Endothelial cell of umbilical vein (primary cell): ENCODE measurements at regions not wholly inside any gene's neighbourhood (a gene's known extent, or its start where the extent isn't known, plus 50 kb on each side); places are given as distances from the start of the nearest gene placed in this dataset.

ENCODE experiments used
- EZH2 ChIP-seq: IDR thresholded peaks from 2 replicates; pipeline ENCODE4 v1.6.1; 2012; ENCODE audit warnings: borderline replicate concordance, low read depth, mild to moderate bottlenecking, moderate library complexity, low read length, inconsistent platforms; ENCODE audit not compliant: severe bottlenecking
- FOS ChIP-seq: IDR thresholded peaks from 2 replicates; pipeline ENCODE4 v1.6.1; 2011; ENCODE audit warnings: mild to moderate bottlenecking, low read length, moderate library complexity, borderline replicate concordance; ENCODE audit not compliant: insufficient read depth
- GATA2 ChIP-seq: IDR thresholded peaks from 2 replicates; pipeline ENCODE4 v1.7.0; 2011; ENCODE audit warnings: low read depth, mild to moderate bottlenecking, moderate library complexity, mixed read lengths, low read length; ENCODE audit not compliant: insufficient read length, insufficient read depth
- JUN ChIP-seq: IDR thresholded peaks from 2 replicates; pipeline ENCODE4 v1.6.1; 2011; ENCODE audit warnings: borderline replicate concordance, low read depth; ENCODE audit not compliant: insufficient read length, insufficient read depth
- MAX ChIP-seq: IDR thresholded peaks from 2 replicates; pipeline ENCODE4 v1.6.1; 2011; ENCODE audit not compliant: insufficient read depth, insufficient read length
- MYC ChIP-seq: IDR thresholded peaks from one replicate; pipeline ENCODE4 v1.6.1; 2011; ENCODE audit warnings: mild to moderate bottlenecking, low read depth, low read length
- POLR2A ChIP-seq: IDR thresholded peaks from 2 replicates; pipeline ENCODE4 v1.6.1; 2012; ENCODE audit warnings: low read depth, mild to moderate bottlenecking, control low read depth, low read length
- POLR2AphosphoS5 ChIP-seq: IDR thresholded peaks from 2 replicates; pipeline ENCODE4 v1.6.1; 2012; ENCODE audit warnings: low read depth, mild to moderate bottlenecking, control low read depth, low read length, moderate library complexity; ENCODE audit not compliant: insufficient read depth
- TF ChIP-seq, protein P1 (sequence below), 2 donors: IDR thresholded peaks; 1 replicate in 1 of 2; 2 replicates in 1 of 2; pipeline ENCODE4 v1.5.1; 2011; ENCODE audit warnings: low read length in 2 of 2, mild to moderate bottlenecking in 2 of 2, moderate library complexity in 2 of 2, control low read depth in 1 of 2, inconsistent platforms in 1 of 2, low read depth in 1 of 2; ENCODE audit not compliant: insufficient read depth in 1 of 2; ENCODE audit errors: extremely low read depth in 1 of 2

DNA sequence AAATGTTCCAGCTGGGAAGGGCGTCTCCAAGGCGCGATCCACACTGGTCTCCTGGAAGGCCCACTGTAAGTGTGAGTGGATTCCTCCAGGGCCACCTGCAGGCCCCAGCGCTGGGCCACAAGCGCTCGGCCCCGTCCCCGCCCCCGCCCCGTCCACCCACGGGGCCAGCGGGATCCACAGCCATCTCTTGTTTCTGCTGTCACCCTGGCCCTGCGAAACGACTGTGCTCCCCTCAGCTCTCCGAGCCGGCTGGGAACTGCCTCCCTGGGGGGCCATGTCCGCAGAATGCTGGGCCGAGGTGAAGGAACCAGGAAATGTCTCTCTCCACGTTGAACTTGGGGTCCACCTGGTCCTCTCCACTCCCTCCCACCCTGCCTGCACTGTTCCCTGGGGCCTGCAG lies 1955.2 kb downstream of the TP53TG3F start:
- TF ChIP-seq, protein P1, sequence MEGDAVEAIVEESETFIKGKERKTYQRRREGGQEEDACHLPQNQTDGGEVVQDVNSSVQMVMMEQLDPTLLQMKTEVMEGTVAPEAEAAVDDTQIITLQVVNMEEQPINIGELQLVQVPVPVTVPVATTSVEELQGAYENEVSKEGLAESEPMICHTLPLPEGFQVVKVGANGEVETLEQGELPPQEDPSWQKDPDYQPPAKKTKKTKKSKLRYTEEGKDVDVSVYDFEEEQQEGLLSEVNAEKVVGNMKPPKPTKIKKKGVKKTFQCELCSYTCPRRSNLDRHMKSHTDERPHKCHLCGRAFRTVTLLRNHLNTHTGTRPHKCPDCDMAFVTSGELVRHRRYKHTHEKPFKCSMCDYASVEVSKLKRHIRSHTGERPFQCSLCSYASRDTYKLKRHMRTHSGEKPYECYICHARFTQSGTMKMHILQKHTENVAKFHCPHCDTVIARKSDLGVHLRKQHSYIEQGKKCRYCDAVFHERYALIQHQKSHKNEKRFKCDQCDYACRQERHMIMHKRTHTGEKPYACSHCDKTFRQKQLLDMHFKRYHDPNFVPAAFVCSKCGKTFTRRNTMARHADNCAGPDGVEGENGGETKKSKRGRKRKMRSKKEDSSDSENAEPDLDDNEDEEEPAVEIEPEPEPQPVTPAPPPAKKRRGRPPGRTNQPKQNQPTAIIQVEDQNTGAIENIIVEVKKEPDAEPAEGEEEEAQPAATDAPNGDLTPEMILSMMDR (IDR thresholded peaks at IDR 0.05; ENCODE audit: extremely low read depth in 1 of 2, insufficient read depth in 1 of 2, low read depth in 1 of 2, low read length in 2 of 2): no peak
- TF ChIP-seq FOS (no peak), POLR2AphosphoS5 (no peak), MAX (no peak), POLR2A (no peak), EZH2 (no peak), MYC (no peak), JUN (no peak), GATA2 (no peak)
